UCSD-AML1 (cell line): ENCODE measurements at regions not wholly inside any gene's neighbourhood (a gene's known extent, or its start where the extent isn't known, plus 50 kb on each side); places are given as distances from the start of the nearest gene placed in this dataset.
"Not testable (repeated sequence)": the region's sequence is repeated elsewhere in the genome, so short reads cannot be mapped to it uniquely, and the experiment has no call there.

Source experiments
- DNase-seq: peaks from one replicate; lab custom pipeline; 2025; ENCODE audit not compliant: unreplicated experiment; lab: John Stamatoyannopoulos, UW

DNA sequence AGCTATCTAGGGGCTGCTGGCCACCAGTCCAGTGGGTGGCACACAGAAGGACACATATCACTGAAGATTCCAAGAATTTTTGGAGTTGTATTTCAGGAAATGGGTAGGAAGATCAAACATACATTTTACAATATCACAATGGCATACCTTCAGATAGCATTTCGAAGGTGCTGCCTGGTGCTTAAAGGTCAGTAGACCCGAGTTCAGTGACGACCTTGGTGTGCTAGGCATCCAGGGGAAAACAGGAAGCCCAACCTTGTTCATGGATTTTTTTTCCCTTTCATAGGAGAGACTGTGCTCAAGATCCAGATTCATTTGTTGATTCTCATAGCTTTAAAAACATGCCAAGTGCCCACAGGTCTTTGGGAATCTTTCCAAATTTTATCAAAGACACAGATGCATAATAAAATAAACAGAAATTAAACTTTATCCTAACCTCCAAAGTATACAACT, 51.0 kb upstream of the RCBTB2 start:
- DNase-seq, result no peak

- DNase-seq, result no peak
These were observed 52.6 kb upstream of the RCBTB2 start for GRCh38 chr13:48585456-48585840.

GRCh38 chr13:48586591-48587103, 53.8 kb upstream of the RCBTB2 start:
- no peak for DNase-seq

GRCh38 chr13:48588120-48588519, 55.2 kb upstream of the RCBTB2 start:
- DNase-seq, result no peak

DNA sequence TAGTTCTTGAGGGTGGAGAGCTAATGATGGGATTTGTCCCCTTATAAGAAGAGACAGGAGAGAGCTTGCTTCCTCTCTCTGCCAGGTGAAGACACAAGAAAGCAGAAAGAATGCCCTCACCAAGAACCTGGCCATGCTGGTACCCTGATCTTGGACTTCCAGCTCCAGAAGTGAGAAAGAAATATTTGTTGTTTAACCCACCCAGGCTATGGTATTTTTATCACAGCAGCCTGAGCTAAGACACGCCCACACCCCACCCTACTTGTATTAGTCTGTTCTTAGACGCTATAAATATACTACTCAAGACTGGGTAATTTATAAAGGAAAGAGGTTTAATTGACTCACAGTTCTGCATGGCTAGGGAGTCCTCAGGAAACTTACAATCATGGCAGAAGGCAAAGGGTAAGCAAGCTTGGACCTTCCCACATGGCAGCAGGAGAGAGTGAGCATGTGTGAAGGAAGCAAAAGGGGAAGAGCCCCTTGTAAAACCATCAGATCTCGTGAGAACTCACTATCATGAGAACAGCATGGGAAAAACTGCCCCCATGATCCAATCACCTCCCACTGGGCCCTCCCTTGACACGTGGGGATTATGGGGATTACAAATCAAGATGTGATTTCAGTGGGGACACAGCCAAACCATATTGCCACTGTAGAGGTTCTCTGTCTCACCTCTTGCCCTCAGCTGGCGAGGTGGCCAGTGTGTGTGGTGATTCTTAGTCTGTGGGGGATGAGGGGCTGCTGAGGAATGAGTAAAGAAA, 57.4 kb upstream of the RCBTB2 start:
- DNase-seq, result no peak

DNA sequence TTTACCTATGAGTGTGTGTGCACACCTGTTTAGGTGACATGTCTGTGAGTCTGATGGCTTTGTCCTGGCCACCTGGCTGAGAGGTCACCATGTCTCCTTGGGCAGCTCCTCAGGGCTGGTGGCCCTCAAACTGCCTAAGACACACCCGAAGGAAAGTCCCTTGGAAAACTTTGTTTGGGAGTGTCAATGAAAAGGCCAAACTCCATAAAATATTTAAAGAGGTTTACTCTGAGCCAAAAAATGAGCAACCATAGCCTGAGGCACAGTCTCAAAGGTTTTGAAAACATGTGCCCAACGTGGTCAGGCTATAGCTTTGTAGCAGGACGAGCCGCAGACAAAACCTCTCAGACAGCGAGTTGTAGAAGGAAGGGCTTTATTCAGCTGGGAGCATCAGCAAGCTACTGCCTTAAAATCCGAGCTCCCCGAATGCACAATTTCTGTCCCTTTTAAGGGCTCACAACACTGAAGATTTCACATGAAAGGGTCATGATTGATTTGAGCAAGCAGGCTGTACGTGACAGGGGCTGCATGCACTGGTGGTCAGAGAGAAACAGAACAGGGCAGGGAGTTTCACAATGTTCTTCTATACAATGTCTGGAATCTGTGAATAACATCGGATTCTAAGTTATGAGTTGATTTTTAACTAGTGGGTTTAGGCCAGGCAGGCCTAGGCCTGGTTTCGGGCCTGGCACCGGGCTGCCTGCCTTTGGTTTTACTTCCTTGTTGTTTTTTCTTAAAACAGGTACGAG, 58.4 kb upstream of the RCBTB2 start:
- DNase-seq, result not testable (repeated sequence)

DNA sequence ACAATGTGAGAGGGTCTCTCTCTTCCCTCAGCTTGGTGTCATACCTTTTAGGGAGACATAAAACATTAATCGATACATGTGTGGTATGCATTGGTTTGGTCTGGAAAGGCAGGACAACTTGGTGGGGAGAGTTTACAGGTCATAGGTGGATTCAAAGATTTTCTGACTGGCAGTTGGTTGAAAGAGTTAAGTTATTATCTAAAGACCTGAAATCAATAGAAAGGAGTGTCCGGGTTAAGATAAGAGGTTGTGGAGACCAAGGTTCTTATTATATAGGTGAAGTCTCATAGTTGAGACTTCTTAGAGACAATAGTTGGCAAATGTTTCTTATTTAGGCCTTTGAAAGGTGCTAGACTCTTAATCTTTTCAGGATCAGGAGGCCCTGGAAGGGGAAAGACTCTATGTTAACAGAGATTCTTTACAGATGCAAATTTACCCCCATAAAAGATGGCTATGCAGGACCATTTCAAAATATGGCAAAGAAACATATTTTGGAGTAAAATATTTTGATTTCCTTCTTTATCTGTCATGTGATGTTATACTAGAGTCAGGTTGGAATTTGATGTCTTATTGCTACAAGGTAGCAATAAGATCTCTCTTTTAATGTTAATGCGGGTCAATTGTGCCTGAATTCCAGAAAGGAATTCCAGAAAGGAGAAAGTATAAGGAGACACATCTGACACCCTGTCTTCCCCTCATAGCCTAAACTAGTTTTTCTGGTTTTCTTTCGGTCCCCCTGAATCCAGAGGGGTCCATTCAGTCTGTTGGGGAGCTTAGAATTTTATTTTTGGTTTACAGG, 59.2 kb upstream of the RCBTB2 start:
- DNase-seq, result no peak

DNA sequence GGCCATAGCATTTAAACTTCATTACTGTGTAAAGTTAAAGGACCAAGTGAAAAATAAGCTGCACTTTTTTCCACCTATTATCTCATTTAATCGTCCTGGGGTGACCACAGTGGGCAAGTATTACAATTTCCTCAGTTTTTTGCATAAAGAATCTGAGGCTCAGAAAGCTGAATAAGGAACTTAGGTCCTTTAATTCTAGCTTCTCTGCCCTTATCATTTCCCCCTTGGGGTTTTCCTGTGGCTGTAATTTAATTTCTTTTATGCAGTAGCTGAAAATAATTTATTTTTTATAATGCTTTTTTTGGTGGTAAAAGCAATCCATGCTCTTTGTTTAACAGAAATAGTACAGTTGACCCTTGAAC, 59.8 kb upstream of the RCBTB2 start:
- no peak for DNase-seq

GRCh38 chr13:48593536-48593935, 60.2 kb upstream of the CYSLTR2 start:
- no peak for DNase-seq

DNA sequence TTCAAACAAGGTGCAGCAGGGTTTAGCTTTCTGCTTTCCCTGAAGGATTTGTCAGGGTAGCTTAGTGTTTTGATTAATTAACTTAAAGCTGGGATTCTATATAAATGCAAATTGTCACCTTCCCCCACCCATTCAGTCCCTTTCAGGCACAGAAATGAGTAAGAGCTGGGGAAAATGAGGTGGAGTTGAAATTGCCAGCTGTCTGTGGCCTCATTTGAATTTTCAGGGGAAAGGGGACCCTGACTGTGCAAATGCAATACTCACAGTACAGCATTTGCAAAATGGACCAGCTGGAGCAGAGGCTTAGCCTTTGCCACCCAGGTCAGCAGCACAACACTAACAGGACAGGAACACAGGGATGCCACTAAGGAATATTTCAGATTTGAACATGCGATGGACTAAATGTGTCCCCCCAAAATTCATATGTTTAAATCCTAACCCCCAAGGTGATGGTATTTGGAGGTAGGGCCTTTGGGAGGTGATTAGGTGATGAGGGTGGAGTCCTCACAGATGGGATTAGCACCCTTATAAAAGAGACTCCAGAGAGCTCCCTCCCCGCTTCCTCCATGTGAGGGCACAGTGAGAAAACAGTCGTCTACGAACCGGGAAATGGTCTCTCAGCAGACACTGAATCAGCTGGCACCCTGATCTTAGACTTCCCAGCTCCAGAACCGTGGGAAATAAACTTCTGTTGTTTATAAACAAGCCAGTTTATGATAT, 59.5 kb upstream of the CYSLTR2 start:
- DNase-seq, result no peak

DNA sequence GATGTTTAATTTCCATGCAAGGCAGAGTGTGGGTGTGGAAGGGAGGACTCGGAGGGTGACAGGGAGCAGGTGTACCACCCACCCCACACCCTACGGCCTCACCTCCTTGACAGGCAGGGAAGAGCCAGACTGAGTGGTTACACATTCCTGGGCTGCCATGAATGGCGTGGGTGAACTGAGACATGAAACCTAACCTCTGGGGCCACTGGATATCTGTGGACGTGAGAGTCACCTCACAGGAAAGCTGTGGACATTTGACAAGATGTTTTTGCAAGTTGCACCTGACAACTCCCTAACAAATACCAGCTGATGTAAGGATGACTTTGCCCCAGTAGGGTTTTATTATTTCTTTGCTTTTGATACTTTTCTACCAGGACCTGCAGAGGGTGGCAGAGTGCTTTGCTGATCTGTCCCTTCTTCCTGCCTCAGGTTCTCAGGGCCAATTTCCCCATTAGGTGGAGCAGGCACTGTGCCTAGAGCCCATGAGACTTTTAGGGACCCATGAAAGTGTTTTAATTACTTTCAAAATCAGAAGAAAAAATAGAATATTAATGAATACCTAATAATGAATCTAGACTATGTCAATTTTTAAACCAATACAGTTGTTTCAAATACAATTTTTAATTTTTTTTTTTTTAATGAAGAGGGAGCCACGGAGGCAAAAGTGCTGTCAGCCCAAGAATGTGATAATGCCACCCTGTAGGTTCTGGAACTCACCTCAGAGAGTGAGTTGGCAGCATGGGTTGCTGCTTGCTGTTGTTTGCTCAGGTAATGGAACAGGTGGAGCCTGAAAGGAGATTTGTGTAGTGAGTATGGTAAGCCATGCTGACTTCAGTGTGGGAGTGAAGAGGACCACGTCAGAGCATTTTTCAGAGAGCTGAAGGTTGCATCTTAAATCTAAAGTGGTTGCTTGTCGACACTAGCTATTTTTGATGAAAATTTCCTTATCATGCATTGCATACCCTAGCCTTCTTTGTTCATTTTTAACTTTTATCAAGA, 58.0 kb upstream of the CYSLTR2 start:
- peak; percentile 41 for DNase-seq

GRCh38 chr13:48600374-48601364, 53.1 kb upstream of the CYSLTR2 start:
- DNase-seq, result no peak

GRCh38 chr13:48602296-48603016, 51.3 kb upstream of the CYSLTR2 start:
- no peak for DNase-seq

GRCh38 chr13:48603375-48603774, 50.4 kb upstream of the CYSLTR2 start:
- DNase-seq, result no peak
